SK-N-SH treated with all-trans-retinoic acid at 6 μM for 48 hours (cell line): ENCODE measurements at regions not wholly inside any gene's neighbourhood (a gene's known extent, or its start where the extent isn't known, plus 50 kb on each side); places are given as distances from the start of the nearest gene placed in this dataset.

Experiments used
- ATAC-seq: fragments of 200-7000 bp; cut with Tn5 transposase; 3 replicates; pipeline ENCODE4 v1.9.1; 2020; ENCODE audit warnings: mild to moderate bottlenecking, moderate library complexity
- ARNTL ChIP-seq: fragments of 450-650 bp; formaldehyde crosslinking; IDR thresholded peaks from 2 replicates; pipeline ENCODE4 v1.5.0; 2020; ENCODE audit warnings: low read depth, mild to moderate bottlenecking, moderate library complexity, borderline replicate concordance
- BACH2 ChIP-seq: fragments of 250-450 bp; sonication (Bioruptor Pico); IDR thresholded peaks from 2 replicates; pipeline ENCODE4 v1.9.0; 2021; ENCODE audit warnings: mild to moderate bottlenecking, borderline replicate concordance
- CSDC2 ChIP-seq: fragments of 250-450 bp; sonication (Bioruptor Pico); IDR thresholded peaks from 2 replicates; pipeline ENCODE4 v1.5.0; 2020; ENCODE audit warnings: mild to moderate bottlenecking, moderate library complexity
- ESRRG ChIP-seq: fragments of 250-450 bp; sonication (Bioruptor Pico); IDR thresholded peaks from 2 replicates; pipeline ENCODE4 v1.6.1; 2021; ENCODE audit warnings: mild to moderate bottlenecking
- GLIS3 ChIP-seq: fragments of 250-450 bp; sonication (Bioruptor Pico); IDR thresholded peaks from 2 replicates; pipeline ENCODE4 v1.5.0; 2020; ENCODE audit warnings: mild to moderate bottlenecking, moderate library complexity
- ISL1 ChIP-seq: fragments of 250-450 bp; sonication (Bioruptor Pico); IDR thresholded peaks from 2 replicates; pipeline ENCODE4 v2.1.2; 2022; ENCODE audit warnings: mild to moderate bottlenecking, moderate library complexity
- OSR1 ChIP-seq: fragments of 250-450 bp; sonication (Bioruptor Pico); IDR thresholded peaks from 2 replicates; pipeline ENCODE4 v1.8.0; 2022; ENCODE audit warnings: moderate library complexity, mild to moderate bottlenecking, inconsistent platforms
- PPARA ChIP-seq: fragments of 250-450 bp; sonication (Bioruptor Pico); IDR thresholded peaks from 2 replicates; pipeline ENCODE4 v1.5.0; 2020; ENCODE audit warnings: mild to moderate bottlenecking, borderline replicate concordance
- RARB ChIP-seq: fragments of 250-450 bp; sonication (Bioruptor Pico); IDR thresholded peaks from 2 replicates; pipeline ENCODE4 v1.8.0; 2021; ENCODE audit warnings: mild to moderate bottlenecking, moderate library complexity
- TCF4 ChIP-seq: fragments of 250-450 bp; sonication (Bioruptor Pico); IDR thresholded peaks from 2 replicates; pipeline ENCODE4 v1.8.0; 2021; ENCODE audit warnings: mild to moderate bottlenecking, moderate library complexity, borderline replicate concordance
- TOX ChIP-seq: fragments of 250-450 bp; sonication (Bioruptor Pico); IDR thresholded peaks from 2 replicates; pipeline ENCODE4 v1.8.0; 2021; ENCODE audit warnings: mild to moderate bottlenecking, moderate library complexity, borderline replicate concordance
- ZC3H10 ChIP-seq: fragments of 250-450 bp; sonication (Bioruptor Pico); IDR thresholded peaks from 2 replicates; pipeline ENCODE4 v1.5.1; 2021; ENCODE audit warnings: mild to moderate bottlenecking, moderate library complexity
- ZFP3 ChIP-seq: fragments of 250-450 bp; sonication (Bioruptor Pico); IDR thresholded peaks from 2 replicates; pipeline ENCODE4 v1.5.0; 2020; ENCODE audit warnings: mild to moderate bottlenecking, moderate library complexity
- ZFP30 ChIP-seq: fragments of 450-650 bp; formaldehyde crosslinking; IDR thresholded peaks from 2 replicates; pipeline ENCODE4 v1.5.0; 2022; ENCODE audit warnings: mild to moderate bottlenecking, moderate library complexity
- ZNF565 ChIP-seq: fragments of 450-650 bp; formaldehyde crosslinking; conservative IDR thresholded peaks from 2 replicates; pipeline ENCODE4 v1.5.0; 2020; ENCODE audit warnings: low read depth, mild to moderate bottlenecking, moderate library complexity
- ZNF70 ChIP-seq: fragments of 450-650 bp; formaldehyde crosslinking; IDR thresholded peaks from 2 replicates; pipeline ENCODE4 v1.5.0; 2020; ENCODE audit warnings: mild to moderate bottlenecking, moderate library complexity
- ZNF8 ChIP-seq: fragments of 450-650 bp; formaldehyde crosslinking; IDR thresholded peaks from 2 replicates; pipeline ENCODE4 v1.5.0; 2020; ENCODE audit warnings: mild to moderate bottlenecking, moderate library complexity
- TF ChIP-seq, protein P1 (sequence below): fragments of 250-450 bp; sonication (Bioruptor Pico); IDR thresholded peaks from 2 replicates; pipeline ENCODE4 v1.8.0; 2021; ENCODE audit warnings: low read depth, mild to moderate bottlenecking, moderate library complexity, borderline replicate concordance
- TF ChIP-seq, protein P2 (sequence below): fragments of 250-450 bp; sonication (Bioruptor Pico); IDR thresholded peaks from 2 replicates; pipeline ENCODE4 v1.8.0; 2020; ENCODE audit warnings: mild to moderate bottlenecking, moderate library complexity, borderline replicate concordance
- TF ChIP-seq, protein P3 (sequence below): fragments of 250-450 bp; sonication (Bioruptor Pico); IDR thresholded peaks from 2 replicates; pipeline ENCODE4 v1.5.1; 2020; ENCODE audit warnings: low read depth, mild to moderate bottlenecking, moderate library complexity
- TF ChIP-seq, protein P4 (sequence below): fragments of 250-450 bp; sonication (Bioruptor Pico); IDR thresholded peaks from 2 replicates; pipeline ENCODE4 v1.5.0; 2020; ENCODE audit warnings: mild to moderate bottlenecking, moderate library complexity

DNA sequence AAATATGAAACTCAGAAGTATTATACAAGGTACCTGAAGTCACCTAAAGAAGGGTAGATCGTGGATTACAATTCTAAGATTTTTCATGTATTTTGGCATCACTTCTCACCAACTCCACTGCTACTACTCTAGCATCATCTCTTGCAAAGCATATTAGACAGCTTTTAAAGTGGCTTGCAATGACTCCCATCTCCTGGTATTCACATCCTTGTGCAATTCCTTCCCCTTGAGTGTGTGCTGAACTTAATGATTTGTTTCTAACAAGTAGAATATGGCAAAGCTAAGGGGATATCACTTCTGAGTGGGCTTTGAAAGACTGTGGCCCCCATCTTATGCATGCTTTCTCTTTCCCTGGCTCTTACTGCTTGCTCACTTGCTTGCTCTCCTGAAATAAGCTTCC lies 280.2 kb downstream of the SNX13 start (continued):
- no peak for TF ChIP-seq BACH2
- TF ChIP-seq RARB (CRISPR knock-in tag), result no peak

DNA sequence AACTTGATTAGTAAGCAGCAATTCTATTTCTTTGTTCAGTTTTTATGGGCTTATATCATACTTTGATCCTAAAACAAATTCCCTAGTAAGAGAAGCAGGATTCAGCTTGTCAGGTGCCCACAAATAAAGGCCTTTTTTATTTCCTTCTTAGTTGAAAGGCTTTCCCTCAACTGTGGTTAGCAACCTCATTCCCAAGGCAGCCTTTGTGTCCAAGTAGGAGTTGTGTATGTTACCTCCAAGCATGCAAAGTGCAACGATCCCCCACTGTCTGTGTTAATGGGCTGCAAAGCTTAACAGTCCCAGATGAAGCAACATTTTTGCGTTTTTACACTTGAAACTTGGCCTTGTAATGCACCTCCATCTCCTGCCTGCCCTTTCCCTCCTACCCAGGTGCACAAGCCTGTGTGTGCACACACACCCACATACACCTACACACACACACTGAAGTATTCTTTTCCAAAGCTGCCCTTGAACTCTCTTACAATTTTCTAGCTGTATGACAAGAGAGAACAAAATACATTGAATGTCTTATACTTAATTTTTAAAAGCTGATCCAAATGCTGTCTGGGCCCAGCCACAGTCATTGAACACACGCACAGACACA lies 278.2 kb downstream of the SNX13 start:
- TF ChIP-seq CSDC2, result no peak
- TF ChIP-seq, protein P1, sequence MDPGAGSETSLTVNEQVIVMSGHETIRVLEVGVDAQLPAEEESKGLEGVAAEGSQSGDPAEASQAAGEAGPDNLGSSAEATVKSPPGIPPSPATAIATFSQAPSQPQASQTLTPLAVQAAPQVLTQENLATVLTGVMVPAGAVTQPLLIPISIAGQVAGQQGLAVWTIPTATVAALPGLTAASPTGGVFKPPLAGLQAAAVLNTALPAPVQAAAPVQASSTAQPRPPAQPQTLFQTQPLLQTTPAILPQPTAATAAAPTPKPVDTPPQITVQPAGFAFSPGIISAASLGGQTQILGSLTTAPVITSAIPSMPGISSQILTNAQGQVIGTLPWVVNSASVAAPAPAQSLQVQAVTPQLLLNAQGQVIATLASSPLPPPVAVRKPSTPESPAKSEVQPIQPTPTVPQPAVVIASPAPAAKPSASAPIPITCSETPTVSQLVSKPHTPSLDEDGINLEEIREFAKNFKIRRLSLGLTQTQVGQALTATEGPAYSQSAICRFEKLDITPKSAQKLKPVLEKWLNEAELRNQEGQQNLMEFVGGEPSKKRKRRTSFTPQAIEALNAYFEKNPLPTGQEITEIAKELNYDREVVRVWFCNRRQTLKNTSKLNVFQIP (CRISPR knock-in tag), result no peak
- no peak for TF ChIP-seq OSR1 (CRISPR knock-in tag)
- no peak for TF ChIP-seq TOX (CRISPR knock-in tag)
- TF ChIP-seq ZFP3 (CRISPR knock-in tag), result no peak
- TF ChIP-seq, protein P2, sequence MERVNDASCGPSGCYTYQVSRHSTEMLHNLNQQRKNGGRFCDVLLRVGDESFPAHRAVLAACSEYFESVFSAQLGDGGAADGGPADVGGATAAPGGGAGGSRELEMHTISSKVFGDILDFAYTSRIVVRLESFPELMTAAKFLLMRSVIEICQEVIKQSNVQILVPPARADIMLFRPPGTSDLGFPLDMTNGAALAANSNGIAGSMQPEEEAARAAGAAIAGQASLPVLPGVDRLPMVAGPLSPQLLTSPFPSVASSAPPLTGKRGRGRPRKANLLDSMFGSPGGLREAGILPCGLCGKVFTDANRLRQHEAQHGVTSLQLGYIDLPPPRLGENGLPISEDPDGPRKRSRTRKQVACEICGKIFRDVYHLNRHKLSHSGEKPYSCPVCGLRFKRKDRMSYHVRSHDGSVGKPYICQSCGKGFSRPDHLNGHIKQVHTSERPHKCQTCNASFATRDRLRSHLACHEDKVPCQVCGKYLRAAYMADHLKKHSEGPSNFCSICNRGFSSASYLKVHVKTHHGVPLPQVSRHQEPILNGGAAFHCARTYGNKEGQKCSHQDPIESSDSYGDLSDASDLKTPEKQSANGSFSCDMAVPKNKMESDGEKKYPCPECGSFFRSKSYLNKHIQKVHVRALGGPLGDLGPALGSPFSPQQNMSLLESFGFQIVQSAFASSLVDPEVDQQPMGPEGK, result no peak
- no peak for TF ChIP-seq ESRRG (CRISPR knock-in tag)
- TF ChIP-seq, all 23 proteins: peak for 0
- peak; percentile 36 for ATAC-seq

DNA sequence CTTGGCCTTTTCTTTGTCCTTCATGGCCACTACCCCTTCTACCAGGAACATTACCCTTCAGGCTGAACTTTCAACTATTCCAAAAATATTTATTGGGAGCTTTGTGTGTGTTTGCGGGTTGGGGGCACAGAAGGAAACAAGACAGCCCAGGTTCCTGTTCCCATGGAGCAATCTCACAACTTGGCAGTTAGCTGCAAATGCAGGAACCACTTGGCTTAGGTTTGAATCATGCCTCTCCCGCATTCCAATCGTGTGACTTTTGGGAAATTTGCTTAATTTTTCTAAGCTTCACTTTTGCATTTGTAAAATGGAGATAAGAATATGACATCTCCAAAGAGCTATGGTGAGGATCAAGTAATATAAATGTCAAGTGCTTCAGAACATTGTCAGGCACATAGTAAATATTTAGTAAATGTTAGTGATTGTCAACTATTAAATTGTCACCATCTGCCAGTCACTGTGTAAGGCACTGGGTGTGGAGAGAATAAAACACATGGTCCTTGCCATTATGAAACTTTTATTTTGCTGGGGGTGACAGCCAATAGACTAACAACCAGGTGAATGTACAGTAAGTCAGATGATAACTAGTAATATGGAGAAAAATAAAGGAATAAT lies 277.1 kb downstream of the SNX13 start:
- ATAC-seq, result peak; percentile 72
- TF ChIP-seq ZNF70 (CRISPR knock-in tag) (no peak), ARNTL (no peak), GLIS3 (no peak), ZFP30 (CRISPR knock-in tag) (no peak)

DNA sequence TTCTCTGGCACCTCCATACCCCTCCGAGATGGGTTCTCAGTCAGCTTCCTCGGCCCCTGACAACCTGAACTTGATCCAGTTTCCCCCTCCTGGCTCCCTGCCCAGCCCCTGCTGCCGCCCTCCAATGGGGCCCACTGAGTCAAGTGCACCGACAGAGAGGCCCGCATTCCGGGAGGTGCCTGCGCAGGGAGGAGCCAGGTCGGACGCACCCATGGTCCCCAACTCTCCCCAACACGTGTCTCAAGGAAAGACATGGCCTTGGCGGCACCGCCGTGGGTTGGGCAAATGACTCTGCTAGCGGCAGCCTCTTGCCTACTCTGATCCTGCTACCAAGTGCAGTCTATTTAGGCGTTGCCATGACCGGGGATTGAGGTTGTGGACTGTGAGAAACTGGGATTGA lies 275.3 kb downstream of the SNX13 start:
- ATAC-seq, result no peak
- TF ChIP-seq CSDC2, result no peak
- TF ChIP-seq ESRRG (CRISPR knock-in tag), result no peak
- TF ChIP-seq TOX (CRISPR knock-in tag), result no peak
- TF ChIP-seq, protein P3, sequence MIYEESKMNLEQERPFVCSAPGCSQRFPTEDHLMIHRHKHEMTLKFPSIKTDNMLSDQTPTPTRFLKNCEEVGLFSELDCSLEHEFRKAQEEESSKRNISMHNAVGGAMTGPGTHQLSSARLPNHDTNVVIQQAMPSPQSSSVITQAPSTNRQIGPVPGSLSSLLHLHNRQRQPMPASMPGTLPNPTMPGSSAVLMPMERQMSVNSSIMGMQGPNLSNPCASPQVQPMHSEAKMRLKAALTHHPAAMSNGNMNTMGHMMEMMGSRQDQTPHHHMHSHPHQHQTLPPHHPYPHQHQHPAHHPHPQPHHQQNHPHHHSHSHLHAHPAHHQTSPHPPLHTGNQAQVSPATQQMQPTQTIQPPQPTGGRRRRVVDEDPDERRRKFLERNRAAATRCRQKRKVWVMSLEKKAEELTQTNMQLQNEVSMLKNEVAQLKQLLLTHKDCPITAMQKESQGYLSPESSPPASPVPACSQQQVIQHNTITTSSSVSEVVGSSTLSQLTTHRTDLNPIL (CRISPR knock-in tag), result no peak

DNA sequence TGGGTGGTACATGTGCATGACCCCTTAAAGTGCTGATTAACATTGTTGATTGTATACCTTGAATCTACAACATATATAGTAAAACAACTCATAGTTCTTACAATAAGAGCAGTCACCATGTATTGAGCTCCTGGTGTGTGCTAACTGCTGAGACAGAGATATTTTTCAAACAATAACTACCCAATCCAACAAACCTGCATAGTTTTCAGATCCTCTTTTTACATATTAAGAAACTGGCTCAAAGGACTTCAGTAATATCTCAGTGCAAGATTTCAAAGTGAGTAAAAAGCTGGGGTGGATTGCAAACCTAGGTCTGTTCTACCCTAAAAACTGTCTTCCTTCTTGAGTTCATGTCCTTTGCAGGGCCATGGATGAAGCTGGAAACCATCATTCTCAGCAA lies 272.2 kb downstream of the SNX13 start:
- no peak for TF ChIP-seq ESRRG (CRISPR knock-in tag)
- no peak for TF ChIP-seq ZC3H10 (CRISPR knock-in tag)
- TF ChIP-seq, protein P4, sequence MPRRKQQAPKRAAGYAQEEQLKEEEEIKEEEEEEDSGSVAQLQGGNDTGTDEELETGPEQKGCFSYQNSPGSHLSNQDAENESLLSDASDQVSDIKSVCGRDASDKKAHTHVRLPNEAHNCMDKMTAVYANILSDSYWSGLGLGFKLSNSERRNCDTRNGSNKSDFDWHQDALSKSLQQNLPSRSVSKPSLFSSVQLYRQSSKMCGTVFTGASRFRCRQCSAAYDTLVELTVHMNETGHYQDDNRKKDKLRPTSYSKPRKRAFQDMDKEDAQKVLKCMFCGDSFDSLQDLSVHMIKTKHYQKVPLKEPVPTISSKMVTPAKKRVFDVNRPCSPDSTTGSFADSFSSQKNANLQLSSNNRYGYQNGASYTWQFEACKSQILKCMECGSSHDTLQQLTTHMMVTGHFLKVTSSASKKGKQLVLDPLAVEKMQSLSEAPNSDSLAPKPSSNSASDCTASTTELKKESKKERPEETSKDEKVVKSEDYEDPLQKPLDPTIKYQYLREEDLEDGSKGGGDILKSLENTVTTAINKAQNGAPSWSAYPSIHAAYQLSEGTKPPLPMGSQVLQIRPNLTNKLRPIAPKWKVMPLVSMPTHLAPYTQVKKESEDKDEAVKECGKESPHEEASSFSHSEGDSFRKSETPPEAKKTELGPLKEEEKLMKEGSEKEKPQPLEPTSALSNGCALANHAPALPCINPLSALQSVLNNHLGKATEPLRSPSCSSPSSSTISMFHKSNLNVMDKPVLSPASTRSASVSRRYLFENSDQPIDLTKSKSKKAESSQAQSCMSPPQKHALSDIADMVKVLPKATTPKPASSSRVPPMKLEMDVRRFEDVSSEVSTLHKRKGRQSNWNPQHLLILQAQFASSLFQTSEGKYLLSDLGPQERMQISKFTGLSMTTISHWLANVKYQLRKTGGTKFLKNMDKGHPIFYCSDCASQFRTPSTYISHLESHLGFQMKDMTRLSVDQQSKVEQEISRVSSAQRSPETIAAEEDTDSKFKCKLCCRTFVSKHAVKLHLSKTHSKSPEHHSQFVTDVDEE (CRISPR knock-in tag), result no peak
- TF ChIP-seq, protein P2, result no peak
- TF ChIP-seq ZFP3 (CRISPR knock-in tag), result no peak
- no peak for TF ChIP-seq ARNTL
- no peak for TF ChIP-seq TCF4 (CRISPR knock-in tag)
- no peak for TF ChIP-seq CSDC2
- no peak for TF ChIP-seq ZNF8 (CRISPR knock-in tag)
- TF ChIP-seq, protein P3 (CRISPR knock-in tag), result no peak
- no peak for TF ChIP-seq BACH2
- no peak for TF ChIP-seq ZNF70 (CRISPR knock-in tag)
- TF ChIP-seq PPARA (CRISPR knock-in tag), result no peak
- TF ChIP-seq ZNF565 (CRISPR knock-in tag), result no peak
- no peak for TF ChIP-seq OSR1 (CRISPR knock-in tag)
- TF ChIP-seq ZFP30 (CRISPR knock-in tag), result no peak
- no peak for TF ChIP-seq RARB (CRISPR knock-in tag)
- TF ChIP-seq ISL1 (CRISPR knock-in tag), result no peak
- no peak for TF ChIP-seq GLIS3
- no peak for ATAC-seq
